ENCODE measurements at regions not wholly inside any gene's neighbourhood (a gene's known extent, or its start where the extent isn't known, plus 50 kb on each side); places are given as distances from the start of the nearest gene placed in this dataset.

DNA sequence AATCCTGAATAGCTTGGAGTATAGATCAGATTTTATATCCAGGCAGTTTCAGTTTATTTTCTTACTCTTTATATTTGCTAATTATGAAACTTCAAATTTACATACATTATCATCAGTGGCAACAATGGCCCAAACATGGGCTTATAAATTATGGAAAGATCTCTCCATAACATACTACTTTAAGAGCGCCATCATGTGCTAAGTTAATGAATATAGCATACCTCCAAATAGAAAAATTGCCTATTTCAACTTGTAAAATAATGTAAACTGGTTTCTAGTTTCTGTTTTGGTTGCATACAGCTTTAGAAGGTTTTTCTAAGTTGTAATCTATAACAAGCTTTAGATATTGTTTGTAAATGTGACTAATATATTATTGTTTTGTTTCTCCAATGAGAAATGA lies 531.3 kb upstream of the UBE2E2 start:
- Histone ChIP-seq H3K4me3 (replicated peaks in 1 of 2; ENCODE audit: low read depth in 1 of 2, low read length in 2 of 2) (no peak overlapping the region), H4K20me1 (ENCODE audit: insufficient read depth) (no peaks in the 10 kb centered on the region; the same call in 1 of the 2 replicates), H3K4me1 (ENCODE audit: control insufficient read depth in 1 of 2, insufficient read depth in 2 of 2, low read length in 2 of 2) (no peaks in the 10 kb centered on the region), H3K79me2 (ENCODE audit: insufficient read depth, low read length) (no peaks in the 10 kb centered on the region), H3K27ac (ENCODE audit: low read depth, low read length) (no peak overlapping the region), H3K9me3 (ENCODE audit: control insufficient read depth in 1 of 2, insufficient read depth in 1 of 2, low read depth in 1 of 2, low read length in 2 of 2) (peaks cover 0 to 13% of the 10 kb centered on the region in 2 experiments; a peak in 1 of 4 replicates), H3K4me2 (ENCODE audit: low read length) (no peak overlapping the region), H3K9ac (ENCODE audit: low read length) (no peak overlapping the region), H2AFZ (ENCODE audit: low read depth, low read length, poor library complexity, severe bottlenecking) (no peak overlapping the region), H3K36me3 (ENCODE audit: control insufficient read depth in 1 of 2, insufficient read depth in 2 of 2, low read length in 2 of 2) (no peaks in the 10 kb centered on the region), H3K27me3 (ENCODE audit: insufficient read depth, low read length) (no peaks in the 10 kb centered on the region), H3K9me2 (ENCODE audit: insufficient read depth) (no peaks in the 10 kb centered on the region)
- RAD21 ChIA-PET (ENCODE audit: low non-redundant PET in 1 of 2, low total read pairs in 2 of 2, uncharacterized antibody in 2 of 2, unreplicated experiment in 2 of 2), result no interaction called here
- ATAC-seq, result no peak
- CTCF ChIA-PET, result no interaction called here
- POLR2A ChIA-PET, result no interaction called here
- TF ChIP-seq, protein P1, sequence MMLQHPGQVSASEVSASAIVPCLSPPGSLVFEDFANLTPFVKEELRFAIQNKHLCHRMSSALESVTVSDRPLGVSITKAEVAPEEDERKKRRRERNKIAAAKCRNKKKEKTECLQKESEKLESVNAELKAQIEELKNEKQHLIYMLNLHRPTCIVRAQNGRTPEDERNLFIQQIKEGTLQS (IDR thresholded peaks at IDR 0.05), result no peak
- no peak for TF ChIP-seq POLR2A (IDR thresholded peaks at IDR 0.05; ENCODE audit: borderline replicate concordance, extremely low read depth, insufficient read depth, insufficient read length)
- TF ChIP-seq, protein P2, sequence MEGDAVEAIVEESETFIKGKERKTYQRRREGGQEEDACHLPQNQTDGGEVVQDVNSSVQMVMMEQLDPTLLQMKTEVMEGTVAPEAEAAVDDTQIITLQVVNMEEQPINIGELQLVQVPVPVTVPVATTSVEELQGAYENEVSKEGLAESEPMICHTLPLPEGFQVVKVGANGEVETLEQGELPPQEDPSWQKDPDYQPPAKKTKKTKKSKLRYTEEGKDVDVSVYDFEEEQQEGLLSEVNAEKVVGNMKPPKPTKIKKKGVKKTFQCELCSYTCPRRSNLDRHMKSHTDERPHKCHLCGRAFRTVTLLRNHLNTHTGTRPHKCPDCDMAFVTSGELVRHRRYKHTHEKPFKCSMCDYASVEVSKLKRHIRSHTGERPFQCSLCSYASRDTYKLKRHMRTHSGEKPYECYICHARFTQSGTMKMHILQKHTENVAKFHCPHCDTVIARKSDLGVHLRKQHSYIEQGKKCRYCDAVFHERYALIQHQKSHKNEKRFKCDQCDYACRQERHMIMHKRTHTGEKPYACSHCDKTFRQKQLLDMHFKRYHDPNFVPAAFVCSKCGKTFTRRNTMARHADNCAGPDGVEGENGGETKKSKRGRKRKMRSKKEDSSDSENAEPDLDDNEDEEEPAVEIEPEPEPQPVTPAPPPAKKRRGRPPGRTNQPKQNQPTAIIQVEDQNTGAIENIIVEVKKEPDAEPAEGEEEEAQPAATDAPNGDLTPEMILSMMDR (IDR thresholded peaks at IDR 0.05 in 2 of 3, conservative IDR thresholded peaks at IDR 0.05 in 1 of 3; ENCODE audit: borderline replicate concordance in 1 of 3, insufficient read depth in 1 of 3, low read depth in 2 of 3, low read length in 2 of 3), result no peak
- TF ChIP-seq EZH2 (IDR thresholded peaks at IDR 0.05), result no peak
- TF ChIP-seq YY1 (IDR thresholded peaks at IDR 0.05; ENCODE audit: extremely low read depth, insufficient replicate concordance, low read depth, low read length), result no peak
- no peak for TF ChIP-seq SP1 (IDR thresholded peaks at IDR 0.05; ENCODE audit: low read depth)
- TF ChIP-seq, protein P3, sequence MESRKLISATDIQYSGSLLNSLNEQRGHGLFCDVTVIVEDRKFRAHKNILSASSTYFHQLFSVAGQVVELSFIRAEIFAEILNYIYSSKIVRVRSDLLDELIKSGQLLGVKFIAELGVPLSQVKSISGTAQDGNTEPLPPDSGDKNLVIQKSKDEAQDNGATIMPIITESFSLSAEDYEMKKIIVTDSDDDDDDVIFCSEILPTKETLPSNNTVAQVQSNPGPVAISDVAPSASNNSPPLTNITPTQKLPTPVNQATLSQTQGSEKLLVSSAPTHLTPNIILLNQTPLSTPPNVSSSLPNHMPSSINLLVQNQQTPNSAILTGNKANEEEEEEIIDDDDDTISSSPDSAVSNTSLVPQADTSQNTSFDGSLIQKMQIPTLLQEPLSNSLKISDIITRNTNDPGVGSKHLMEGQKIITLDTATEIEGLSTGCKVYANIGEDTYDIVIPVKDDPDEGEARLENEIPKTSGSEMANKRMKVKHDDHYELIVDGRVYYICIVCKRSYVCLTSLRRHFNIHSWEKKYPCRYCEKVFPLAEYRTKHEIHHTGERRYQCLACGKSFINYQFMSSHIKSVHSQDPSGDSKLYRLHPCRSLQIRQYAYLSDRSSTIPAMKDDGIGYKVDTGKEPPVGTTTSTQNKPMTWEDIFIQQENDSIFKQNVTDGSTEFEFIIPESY (IDR thresholded peaks at IDR 0.05; ENCODE audit: extremely low read depth, insufficient replicate concordance, low read length), result no peak
- TF ChIP-seq, protein P4, sequence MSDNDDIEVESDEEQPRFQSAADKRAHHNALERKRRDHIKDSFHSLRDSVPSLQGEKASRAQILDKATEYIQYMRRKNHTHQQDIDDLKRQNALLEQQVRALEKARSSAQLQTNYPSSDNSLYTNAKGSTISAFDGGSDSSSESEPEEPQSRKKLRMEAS (IDR thresholded peaks at IDR 0.05), result no peak
- TF ChIP-seq ZFX (IDR thresholded peaks at IDR 0.05), result no peak
- TF ChIP-seq, protein P5, sequence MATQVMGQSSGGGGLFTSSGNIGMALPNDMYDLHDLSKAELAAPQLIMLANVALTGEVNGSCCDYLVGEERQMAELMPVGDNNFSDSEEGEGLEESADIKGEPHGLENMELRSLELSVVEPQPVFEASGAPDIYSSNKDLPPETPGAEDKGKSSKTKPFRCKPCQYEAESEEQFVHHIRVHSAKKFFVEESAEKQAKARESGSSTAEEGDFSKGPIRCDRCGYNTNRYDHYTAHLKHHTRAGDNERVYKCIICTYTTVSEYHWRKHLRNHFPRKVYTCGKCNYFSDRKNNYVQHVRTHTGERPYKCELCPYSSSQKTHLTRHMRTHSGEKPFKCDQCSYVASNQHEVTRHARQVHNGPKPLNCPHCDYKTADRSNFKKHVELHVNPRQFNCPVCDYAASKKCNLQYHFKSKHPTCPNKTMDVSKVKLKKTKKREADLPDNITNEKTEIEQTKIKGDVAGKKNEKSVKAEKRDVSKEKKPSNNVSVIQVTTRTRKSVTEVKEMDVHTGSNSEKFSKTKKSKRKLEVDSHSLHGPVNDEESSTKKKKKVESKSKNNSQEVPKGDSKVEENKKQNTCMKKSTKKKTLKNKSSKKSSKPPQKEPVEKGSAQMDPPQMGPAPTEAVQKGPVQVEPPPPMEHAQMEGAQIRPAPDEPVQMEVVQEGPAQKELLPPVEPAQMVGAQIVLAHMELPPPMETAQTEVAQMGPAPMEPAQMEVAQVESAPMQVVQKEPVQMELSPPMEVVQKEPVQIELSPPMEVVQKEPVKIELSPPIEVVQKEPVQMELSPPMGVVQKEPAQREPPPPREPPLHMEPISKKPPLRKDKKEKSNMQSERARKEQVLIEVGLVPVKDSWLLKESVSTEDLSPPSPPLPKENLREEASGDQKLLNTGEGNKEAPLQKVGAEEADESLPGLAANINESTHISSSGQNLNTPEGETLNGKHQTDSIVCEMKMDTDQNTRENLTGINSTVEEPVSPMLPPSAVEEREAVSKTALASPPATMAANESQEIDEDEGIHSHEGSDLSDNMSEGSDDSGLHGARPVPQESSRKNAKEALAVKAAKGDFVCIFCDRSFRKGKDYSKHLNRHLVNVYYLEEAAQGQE (IDR thresholded peaks at IDR 0.05; ENCODE audit: low read depth), result no peak
- no peak for TF ChIP-seq SIN3A (IDR thresholded peaks at IDR 0.05; ENCODE audit: low read depth)
- no peak for TF ChIP-seq POLR2AphosphoS5 (IDR thresholded peaks at IDR 0.05; ENCODE audit: low read depth, low read length)
- no peak for TF ChIP-seq JUND (IDR thresholded peaks at IDR 0.05)
- no peak for TF ChIP-seq RAD21 (IDR thresholded peaks at IDR 0.05; ENCODE audit: low read depth)
- TF ChIP-seq SRF (IDR thresholded peaks at IDR 0.05; ENCODE audit: low read depth), result no peak
- no peak for TF ChIP-seq ELF1 (IDR thresholded peaks at IDR 0.05; ENCODE audit: borderline replicate concordance, low read depth)
- no peak for TF ChIP-seq EZH2phosphoT487 (IDR thresholded peaks at IDR 0.05; ENCODE audit: borderline replicate concordance)
- TF ChIP-seq EGR1 (IDR thresholded peaks at IDR 0.05; ENCODE audit: low read depth), result no peak
- DNase-seq (ENCODE audit: low read depth, low spot score), result no peak
- BruUV-seq (replicated peaks), result no TSS peak
- intact Hi-C loops (cut with micrococcal nuclease), result no loop called here
